NT2/D1 (cell line): ENCODE measurements at regions not wholly inside any gene's neighbourhood (a gene's known extent, or its start where the extent isn't known, plus 50 kb on each side); places are given as distances from the start of the nearest gene placed in this dataset.

ENCODE experiments used
- YY1 ChIP-seq: IDR thresholded peaks from 2 replicates; pipeline ENCODE4 v1.6.1; 2011; ENCODE audit not compliant: insufficient read length, insufficient read depth
- ZNF274 ChIP-seq: IDR thresholded peaks from 2 replicates; pipeline ENCODE4 v1.6.1; 2011; ENCODE audit warnings: mild to moderate bottlenecking, low read depth, low read length

GRCh38 chr9:92236465-92236864, 57.0 kb downstream of the IARS1 start:
- TF ChIP-seq ZNF274 (no peak), YY1 (no peak)
